ENCODE measurements at regions not wholly inside any gene's neighbourhood (a gene's known extent, or its start where the extent isn't known, plus 50 kb on each side); places are given as distances from the start of the nearest gene placed in this dataset.

DNA sequence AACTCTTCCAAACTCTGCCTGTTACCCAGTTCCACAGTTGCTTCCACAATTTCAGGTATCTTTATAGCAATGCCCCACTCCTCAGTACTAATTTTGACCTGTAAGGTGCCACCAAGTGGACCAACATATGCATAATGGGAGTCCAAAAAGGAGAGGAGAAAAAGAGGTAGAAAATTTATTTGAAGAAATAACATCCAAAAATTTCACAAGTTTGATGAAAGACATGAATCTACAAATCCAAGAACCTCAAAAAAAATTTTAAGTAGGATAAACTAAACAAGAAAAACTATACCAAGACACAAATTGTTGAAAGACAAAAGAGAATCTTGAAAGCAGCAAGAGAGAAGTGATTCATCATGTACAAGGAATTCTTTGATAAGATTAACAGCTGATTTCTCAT lies 79.8 kb downstream of the BARX1 start:
- no peak for DNase-seq

DNA sequence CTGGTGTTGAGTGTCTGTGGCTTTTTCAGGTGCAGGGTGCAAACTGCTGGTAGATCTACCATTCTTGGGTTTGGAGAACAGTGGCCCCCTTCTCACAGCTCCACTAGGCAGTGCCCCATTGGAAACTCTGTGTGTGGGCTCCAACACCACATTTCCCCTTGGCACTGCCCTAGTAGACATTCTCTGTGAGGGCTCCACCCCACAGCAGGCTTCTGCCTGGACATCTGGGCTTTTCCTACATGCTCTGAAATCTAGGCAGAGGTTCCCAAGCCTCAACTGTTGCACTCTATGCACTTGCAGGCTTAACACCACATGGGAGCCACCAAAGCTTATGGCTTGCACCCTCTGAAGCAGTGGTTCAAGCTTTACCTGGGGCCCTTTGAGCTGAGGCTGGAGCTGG lies 80.9 kb downstream of the BARX1 start:
- DNase-seq: no peak

DNA sequence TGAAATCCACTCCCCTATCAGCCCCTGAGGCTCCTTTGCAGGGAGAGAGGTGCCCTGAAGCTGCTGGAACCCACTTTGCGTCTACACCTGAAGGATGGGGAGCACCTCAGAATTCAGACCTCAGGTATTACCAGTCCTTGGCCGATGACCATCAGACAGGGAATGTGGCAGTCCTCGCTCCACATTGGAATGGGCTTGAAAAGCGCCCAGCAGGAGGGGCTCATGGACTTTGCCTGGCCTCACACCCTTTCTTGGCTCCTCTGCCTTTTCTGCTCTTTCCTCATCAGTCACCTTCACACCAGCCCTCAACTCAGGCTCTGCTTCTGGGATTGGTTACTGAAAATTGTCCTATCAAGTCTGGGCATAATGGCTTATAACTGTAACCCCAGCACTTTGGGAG lies 83.9 kb downstream of the BARX1 start:
- DNase-seq: no peak

DNA sequence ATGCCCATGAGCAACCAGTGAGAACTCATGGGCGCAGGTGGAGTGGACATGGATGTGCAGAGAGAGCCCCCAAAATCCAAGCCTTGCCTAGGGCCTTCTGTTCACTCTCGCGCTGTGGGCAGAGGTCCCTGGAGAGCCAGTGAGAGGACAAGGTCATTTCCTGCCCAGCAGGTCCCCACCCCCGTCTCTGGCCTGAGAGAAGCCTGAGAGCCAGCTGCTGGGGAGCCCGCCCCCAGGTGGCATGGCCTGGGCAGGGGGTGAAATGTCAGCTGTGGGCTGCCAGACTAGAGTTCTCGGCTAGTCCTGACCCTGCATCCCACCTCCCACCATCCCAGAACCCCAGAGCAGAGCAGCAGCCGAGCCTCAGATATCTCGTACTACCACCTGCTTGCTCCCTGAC lies 85.3 kb downstream of the BARX1 start:
- DNase-seq: no peak

DNA sequence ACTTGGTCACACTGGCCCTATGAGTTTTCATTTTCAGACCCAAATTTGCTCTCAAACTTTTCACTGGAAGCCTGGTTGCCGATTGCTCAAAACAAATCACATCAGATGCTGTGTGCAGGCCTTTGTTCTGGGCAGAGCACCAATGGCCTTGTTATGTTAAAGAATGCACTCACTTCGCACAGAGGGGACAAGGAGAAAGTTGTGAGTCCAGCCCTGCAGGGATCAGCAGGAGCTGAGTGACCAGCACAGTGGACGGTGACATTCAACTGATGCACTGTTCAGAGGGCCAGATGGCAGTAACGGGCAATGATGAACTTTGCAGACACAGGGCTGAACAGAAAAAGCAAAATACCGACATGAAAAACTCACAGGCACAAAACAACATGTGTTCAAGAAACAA lies 86.1 kb downstream of the BARX1 start:
- no peak for DNase-seq

DNA sequence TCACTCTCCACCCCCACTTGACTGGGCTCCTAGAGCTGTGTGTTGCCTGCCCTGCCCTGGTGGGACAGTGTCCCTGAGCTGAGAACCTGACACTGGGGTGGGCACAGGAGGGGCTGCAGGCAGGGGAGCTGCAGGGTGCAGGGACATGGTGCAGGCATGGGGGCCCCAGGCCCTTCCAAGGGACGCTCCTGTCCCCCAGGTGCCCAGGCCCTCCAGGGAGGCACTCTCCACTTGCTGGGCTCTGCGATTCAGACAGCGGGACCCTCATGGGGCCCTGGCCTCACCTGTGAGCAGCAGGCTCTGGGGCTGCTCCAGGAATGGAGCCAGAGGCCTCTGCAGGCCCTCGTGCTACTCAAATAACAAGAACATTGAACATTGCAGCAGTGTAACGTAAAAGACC lies 89.4 kb downstream of the BARX1 start:
- no peak for DNase-seq

DNA sequence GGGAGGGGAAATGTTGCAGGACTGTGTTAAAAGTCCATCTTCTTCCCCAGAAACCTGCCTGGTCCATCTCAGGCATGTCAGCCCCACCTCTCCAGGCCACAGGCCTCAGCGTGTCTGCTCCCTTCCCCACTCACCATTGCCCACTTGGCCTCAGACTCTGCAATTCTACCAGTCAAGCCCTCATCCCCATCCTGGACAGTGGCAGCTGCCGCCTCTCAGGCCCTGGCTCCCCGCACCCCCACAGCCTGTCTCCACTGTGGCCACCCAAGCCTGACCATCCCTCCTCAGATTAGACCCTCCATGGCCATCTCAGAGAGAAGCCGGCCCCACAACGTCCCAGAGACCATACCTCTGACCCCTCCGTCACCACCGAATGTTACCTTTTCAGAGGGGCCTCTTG lies 89.9 kb downstream of the BARX1 start:
- no peak for DNase-seq

DNA sequence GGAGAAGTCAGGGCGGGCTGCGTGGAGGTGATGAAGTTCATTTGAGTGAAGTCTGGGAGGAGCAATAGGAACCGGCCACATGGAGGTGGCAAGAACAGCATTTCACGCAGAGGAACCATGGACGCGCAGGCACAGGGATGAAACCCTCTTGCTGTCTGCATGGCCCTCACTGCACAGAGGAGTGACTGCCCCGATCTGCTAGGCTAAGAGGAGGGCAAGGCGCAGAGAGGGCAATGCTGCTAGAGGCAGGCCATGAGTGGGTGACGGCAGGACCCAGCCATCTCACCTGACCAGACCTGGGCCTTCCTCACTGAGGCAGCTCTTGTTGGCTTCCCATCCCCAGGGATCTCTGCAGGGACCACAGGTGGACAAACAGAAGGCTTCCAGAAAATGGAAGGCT lies 90.3 kb downstream of the BARX1 start:
- DNase-seq: no peak

DNA sequence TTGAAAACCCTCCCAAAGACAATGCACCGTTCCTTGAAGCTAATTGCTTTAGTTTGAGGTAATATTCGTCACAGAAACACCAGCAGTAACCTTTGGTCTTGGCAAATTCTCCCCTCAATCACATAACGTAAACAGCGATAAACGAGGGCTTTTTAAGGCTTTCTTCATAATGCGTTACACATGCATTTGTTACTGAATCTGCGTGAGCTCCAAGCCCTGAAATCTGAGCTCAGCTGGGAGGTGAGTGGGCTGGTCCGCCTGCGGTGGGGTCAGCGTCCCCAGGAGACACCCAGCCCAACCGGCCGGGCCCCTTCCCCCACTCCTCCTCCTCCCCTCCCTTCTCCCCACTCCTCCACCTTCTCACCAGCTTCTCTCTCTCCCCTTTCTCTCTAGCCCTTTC lies 91.1 kb downstream of the BARX1 start:
- no peak for DNase-seq

DNA sequence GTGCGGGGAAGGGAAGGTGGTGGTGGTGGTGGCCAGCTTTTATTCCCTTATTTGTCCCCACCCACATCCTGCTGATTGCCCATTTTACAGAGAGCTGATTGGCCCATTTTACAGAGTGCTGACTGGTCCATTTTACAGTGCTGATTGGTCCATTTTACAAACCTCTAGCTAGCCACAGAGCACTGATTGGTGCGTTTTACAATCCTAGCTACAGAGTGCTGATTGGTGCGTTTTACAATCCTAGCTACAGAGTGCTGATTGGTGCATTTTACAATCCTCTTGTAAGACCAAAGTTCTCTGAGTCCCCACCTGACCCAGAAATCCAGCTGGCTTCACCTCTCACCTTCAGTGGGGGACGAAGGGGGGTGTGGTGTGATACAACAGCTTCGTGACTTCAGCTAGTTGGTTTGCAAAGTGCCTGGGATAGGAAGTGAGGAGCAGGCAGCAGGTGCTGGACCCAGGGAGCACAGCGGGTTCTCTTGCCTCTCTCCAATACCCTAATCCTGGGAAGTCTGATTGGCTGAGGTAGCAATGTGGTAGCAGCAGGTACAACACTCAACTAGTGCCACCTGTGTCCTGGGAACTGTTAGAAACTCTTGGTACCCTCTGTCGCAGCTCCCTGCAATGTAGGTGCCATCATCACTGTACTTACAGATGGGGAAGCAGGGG lies 92.1 kb downstream of the BARX1 start:
- DNase-seq: no peak

DNA sequence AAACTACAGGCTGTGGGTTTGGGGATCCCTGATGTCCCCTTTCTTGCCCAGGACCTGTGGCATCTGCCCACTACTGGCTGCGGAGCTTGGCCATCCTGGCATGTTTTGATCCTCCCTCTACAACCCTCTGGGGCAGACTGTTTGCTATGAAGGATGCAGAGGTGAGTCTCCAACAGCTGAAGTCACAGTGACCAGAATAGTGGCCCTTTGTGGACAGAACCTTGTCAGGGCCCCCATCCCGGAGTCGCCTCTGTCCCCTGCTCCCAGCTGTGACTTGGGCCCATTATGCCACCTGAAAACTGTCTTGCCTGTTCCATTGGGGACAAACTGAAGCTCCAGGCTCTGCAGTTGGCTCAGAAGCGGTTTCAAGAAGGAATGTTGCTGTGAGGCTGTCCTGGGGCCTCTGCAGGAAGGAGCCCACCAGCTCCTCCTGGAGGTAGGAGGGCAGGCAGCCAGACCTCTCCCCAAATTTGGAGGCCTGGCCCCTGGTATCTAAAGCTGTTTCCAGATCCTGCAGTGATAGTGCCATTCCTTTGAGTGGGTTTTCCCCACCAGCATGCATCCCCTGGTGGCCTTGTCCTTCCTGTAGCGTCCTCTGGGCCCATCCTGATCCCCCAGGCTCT lies 93.3 kb downstream of the BARX1 start:
- no peak for DNase-seq

DNA sequence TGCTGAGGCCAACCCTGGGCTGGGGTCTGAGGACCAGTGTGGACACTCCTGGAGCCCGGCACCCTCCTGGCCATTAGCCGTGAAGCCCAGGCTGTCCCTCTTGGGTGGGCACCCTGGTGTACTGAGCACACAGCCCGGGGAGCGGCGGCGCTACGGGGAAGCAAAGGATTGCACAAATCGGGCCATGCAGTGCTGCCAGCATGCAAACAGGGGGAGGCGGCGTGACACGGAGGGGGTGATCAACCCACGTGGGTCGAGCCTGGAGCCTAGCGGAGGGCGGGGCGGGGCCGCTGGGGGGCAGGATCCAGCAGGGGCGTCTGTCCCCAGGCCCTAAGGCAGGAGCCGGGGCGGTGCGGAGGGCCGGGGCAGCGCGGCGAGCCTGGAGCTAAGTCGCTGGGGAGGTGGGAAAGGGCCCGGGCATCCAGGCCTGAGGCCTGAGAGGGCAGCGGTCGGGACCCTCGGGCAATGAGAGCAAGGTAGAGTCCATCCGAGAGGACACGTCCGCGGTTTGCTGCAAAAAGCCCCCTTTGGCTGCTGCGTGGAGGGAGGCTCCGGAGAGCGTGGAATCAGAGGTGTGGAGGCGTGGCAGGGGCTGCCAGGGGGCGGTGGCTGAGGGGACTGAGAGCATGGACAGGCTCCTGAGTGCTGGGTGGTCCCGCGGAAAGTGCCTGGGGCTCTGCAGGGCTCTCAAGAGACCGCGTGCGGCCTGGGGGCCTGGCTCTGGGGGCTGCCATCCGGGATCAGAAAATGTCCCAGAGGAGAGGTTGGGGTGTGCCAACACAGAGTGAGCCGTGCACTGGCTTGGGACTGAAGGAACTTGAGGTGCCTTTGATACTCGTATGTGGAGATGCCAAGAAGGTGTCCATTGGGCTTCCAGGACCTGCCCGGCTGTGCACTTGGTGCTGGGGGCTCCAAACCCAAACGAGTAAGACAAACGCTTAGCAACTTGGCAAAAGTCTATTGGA lies 94.2 kb downstream of the BARX1 start:
- no peak for DNase-seq

DNA sequence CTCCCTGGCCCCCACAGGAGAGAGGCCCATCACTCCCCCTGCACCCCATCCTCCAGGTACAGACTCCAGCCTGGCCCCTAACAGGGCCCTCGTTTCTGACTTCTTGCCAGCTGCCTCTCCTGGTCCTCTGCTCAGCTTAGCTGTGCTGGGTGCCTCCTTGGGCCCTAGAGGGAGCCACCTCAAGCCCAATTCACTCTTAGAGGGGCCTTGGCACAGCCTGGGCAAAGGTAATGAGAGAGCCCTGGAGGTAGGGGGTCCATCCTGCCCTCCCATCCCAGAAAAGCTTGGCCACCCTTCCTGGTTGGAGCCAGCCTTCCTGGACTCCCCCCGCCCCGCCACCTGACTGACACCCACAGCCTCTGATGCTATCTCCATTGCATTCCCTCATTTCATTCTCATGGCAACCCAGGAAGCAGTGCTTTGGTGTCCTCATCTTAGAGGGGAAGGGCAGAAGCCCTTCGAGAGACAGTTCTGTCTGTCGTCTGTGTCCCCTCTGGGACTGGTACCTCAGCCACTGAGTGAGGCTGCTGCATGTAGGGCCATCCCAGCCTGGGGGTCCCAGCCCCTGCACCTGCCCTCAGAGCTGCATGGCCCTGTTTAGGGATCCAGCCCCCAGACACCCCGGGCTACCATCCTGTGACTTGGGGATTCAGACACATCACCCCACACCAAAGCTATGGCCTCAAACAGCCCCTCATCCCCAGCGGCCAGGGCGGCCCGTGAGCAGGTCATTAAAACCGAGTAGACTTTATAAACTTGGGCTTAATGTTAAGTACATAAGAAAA lies 95.5 kb downstream of the BARX1 start:
- DNase-seq: no peak

DNA sequence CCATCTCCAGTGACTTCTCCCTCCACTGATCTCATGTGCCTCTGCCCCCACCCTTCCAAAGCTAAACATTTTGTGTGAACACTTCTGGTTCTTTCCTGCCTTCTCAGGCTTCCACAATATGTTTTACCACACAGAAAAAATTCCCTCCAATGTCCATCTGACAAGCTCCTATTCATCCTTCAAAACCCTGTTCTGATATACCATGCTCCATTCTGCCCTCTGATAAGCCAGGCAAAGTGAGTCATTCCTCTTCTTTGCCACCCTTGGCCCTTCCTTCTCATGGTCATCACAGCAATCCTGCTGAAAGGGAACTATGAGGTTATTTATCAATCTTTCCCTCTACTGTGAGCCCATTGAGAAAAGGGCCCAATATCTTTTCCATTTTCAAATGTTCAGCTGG lies 97.6 kb downstream of the BARX1 start:
- no peak for DNase-seq

DNA sequence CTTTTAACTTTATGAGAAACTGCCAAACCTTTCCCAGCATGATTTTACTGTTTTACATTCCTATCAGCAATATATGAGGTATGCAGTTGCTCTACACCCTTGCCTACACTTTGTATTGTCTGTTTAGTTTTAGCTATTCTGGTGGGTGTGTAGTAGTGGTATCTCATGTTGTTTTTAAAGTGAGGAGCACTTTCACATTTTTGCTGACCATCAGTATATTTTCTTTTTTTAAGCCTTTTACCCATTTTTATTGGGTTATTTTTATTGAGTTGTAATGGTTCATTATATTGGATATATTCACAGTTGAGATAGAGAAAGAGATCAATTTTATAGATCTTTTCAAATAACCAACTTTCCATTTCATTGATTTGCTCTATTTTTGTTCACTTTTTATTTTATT lies 102.4 kb downstream of the BARX1 start:
- DNase-seq: no peak

DNA sequence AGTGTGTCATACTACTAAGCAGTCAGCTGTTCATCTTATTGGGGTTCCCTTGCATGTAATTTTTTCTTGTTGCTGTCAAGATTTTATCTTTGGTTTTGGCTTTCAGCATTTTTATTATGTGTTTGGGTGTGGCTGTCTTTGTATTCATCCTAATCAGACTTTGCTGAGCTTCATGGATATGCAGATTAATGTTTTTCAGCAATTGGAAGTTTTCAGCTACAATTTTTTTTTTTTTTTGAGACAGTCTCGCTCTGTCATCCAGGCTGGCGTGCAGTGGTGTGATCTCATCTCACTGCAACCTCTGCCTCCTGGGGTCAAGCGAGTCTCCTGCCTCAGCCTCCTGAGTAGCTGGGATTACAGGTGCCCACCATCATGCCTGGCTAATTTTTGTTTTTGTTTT lies 108.8 kb downstream of the BARX1 start:
- no peak for DNase-seq

DNA sequence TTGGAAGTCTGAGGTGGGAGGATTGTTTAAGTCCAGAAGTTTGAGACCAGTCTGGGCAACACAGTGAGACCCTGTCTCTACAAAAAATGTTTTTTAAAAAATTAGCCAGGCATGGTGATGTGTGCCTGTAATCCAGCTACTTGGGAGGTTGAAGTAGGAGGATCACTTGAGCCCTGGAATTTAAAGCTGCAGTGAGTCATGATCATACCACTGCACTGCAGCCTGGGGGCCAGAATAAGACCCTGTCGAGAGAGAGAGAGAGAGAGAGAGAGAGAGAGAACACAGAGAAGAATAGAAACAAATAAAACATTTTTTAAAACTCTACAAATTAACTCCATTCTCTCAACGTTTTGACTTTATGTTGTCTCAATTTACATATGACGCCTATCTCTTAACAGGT lies 111.8 kb downstream of the BARX1 start:
- DNase-seq: no peak

DNA sequence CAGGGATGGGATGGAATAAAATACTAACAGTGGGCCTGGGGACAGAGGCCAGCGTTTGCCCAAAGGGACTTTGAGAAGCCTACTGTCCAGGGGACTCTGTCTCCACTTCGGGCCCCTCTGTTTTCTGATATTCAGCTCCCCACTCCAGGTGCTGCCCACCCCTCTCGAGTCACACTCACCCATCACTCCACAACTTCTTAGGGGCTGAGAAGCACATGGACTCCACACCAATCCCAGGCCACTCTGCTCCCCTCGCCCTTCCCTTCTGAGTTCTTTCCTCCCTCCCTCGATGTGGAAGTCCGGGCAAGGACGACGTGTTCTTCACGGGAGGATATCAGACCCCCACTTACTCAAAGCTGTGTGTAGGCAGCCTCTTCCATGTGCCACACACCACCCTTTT lies 124.5 kb downstream of the BARX1 start:
- no peak for DNase-seq

DNA sequence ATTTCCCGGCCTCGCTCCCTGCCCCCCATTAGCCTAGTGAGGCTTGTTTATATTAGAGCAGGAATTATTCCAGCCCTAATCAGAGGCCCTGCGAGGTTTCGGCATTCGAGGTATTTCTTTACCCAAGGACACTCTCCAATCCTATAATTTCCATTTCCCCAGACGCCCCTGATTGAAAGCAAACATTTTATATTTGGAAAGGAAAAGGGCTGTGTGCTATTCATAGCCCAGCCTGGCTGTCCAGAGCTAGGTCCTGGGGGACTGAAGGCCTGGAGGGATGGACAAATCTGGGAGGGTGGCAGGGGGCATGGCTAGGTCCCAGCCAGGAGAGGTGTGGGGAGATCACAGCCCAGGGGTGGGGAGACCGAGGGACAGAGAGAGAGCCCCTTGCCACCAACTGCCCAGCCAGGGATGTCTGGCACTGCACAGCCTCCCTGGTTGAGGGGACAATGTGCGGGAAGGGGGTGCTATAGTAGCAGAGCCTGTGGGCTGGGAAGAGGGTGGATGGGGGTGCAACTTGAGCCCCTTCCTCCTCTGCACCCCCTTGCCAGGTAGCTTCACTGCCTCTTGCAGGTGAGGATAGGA lies 125.1 kb downstream of the BARX1 start:
- DNase-seq: no peak

DNA sequence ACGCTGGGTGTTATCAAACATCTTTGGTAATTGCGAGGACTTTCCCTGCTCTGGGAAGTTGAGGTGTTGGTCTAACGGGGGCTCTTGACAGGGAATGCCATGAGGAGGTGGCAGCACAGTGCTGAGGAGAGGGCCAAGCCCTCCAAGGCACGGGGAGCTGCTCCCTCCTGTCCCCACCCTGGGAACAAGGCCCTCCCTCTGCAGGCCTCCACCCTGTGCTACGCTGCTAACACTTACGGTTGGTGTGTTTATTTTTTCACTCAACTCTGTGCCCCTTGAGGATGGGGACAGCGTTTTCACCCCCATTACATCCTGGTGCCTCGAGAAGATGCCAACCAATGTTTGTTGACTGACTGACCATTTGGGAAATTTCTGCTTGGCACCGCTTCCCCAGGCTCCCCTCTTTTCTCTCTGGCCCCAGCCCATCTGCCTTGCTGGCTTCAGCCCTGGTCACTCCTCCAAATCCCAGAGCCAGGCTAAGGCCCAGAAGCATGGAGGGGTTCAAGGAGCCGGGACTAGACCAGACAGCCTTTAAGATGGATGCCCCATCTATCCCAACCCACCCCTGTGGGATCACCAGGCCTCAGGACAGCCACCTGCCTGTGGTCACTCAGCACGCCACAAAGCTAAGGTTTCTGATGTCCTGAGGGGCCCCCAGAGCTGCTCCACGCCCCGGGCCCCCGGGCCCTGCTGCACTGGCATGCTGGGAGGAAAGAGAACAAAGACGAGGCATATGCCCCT lies 125.7 kb downstream of the BARX1 start:
- no peak for DNase-seq

DNA sequence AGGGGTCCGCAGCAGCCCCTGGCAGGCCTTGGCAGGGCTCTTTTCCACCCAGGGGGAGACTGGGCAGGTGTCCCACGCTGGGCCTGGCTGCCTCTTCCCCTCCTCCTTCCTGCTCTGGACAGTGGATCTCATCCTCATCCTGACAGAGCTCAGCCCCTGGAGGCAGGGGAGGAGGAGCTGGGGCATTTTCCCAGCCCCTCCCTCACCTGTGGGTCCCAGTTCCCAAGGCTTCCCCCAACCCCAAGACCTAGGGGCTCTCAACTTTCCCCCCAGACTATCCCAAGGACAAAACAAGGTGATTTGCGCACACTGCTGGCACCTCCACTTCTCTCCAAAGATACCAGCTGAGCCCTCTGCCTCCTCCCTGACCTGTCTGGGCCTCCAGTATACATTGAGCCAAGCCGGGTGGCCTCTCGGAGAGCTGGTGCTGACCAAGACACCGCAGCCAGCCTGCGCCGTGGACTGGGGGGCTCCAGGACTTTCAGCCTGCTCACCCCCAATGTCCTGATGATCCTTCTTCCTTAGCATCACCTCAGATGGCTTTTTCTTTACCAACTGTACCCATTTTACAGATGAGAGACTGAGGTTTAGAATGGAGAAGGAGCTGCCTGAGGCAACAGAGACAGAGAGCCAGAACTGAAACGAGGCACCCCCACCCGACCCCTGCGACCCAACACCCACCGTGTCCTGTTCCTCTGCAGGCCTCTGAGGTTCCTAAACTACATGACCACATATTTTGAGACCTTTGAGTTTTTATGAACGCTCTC lies 126.6 kb downstream of the BARX1 start:
- DNase-seq: no peak

Data from stimulated activated naive CD4-positive, alpha-beta T cell treated with Interleukin-2 at 50 U/mL for 16 hours (primary cell).